ENCODE measurements at regions not wholly inside any gene's neighbourhood (a gene's known extent, or its start where the extent isn't known, plus 50 kb on each side); places are given as distances from the start of the nearest gene placed in this dataset.
"Not testable (repeated sequence)": the region's sequence is repeated elsewhere in the genome, so short reads cannot be mapped to it uniquely, and the experiment has no call there.

DNA sequence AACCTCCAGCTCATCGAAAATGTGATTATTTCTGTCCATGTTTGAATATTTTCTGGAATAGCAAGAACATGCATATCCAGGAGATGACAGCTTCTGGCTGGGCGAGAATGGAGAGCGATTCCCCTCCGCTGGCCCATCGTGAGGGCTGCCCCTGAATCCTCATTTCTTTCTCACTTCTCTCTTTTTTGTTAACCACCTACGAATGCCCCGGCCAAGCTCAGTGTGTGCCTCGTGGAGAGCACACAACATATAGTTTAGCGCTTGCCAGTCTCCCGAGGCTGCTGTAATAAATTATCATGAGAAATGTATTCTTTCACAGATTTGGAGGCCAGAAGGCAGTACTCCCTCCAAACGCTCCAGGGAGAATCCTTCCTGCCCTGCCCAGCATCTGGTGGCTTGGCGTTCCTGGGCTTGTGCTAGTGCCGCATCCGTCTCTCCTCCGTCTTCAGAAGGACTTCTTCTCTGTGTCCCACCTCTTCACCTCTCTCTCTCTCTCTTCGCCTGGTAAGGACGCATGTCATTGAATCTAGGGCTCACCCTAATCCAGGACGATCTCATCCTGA is 1306.0 kb downstream of the TBC1D22A start:
- Mint-ChIP-seq H3K4me3 (no peak overlapping the region), H3K27me3 (ENCODE audit: low read depth) (no peaks in the 10 kb centered on the region), H3K4me1 (peaks cover 5% of the 10 kb centered on the region), H3K27ac (ENCODE audit: unreplicated experiment) (no peak overlapping the region), H3K9me3 (no peaks in the 10 kb centered on the region), H3K36me3 (ENCODE audit: low read depth) (no peaks in the 10 kb centered on the region)
- TF ChIP-seq, protein P1, sequence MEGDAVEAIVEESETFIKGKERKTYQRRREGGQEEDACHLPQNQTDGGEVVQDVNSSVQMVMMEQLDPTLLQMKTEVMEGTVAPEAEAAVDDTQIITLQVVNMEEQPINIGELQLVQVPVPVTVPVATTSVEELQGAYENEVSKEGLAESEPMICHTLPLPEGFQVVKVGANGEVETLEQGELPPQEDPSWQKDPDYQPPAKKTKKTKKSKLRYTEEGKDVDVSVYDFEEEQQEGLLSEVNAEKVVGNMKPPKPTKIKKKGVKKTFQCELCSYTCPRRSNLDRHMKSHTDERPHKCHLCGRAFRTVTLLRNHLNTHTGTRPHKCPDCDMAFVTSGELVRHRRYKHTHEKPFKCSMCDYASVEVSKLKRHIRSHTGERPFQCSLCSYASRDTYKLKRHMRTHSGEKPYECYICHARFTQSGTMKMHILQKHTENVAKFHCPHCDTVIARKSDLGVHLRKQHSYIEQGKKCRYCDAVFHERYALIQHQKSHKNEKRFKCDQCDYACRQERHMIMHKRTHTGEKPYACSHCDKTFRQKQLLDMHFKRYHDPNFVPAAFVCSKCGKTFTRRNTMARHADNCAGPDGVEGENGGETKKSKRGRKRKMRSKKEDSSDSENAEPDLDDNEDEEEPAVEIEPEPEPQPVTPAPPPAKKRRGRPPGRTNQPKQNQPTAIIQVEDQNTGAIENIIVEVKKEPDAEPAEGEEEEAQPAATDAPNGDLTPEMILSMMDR (conservative IDR thresholded peaks at IDR 0.05) = no peak
- DNase-seq (ENCODE audit: low read depth, low spot score) = no peak

DNA sequence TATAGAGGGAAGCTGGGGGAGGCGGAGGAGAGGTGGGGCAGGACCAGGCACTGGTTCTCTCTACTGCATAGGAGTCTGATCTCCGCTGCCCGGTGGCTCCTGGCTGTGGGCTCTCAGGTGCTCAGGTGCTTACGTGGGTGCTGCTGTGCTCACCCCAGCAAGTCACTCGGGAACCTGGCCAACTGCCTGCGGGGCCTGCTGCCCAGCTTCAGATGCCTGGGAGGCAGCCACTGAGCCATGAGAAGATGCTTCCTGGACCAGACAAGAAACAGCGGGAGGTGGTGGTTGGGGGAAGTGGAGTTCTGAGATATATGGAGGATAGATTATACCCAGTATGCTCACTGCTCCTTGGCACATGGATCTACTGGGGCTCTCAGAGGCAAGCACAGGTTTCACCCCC is 1303.4 kb downstream of the TBC1D22A start:
- no peaks in the 10 kb centered on the region for H3K4me1 Mint-ChIP-seq
- H3K27ac Mint-ChIP-seq (ENCODE audit: unreplicated experiment) = no peak overlapping the region
- DNase-seq (ENCODE audit: low read depth, low spot score) = no peak
- H3K4me3 Mint-ChIP-seq = no peak overlapping the region
- TF ChIP-seq, protein P1 (conservative IDR thresholded peaks at IDR 0.05) = no peak
- H3K36me3 Mint-ChIP-seq (ENCODE audit: low read depth) = no peaks in the 10 kb centered on the region
- H3K27me3 Mint-ChIP-seq (ENCODE audit: low read depth) = peaks cover 13% of the 10 kb centered on the region
- no peaks in the 10 kb centered on the region for H3K9me3 Mint-ChIP-seq

DNA sequence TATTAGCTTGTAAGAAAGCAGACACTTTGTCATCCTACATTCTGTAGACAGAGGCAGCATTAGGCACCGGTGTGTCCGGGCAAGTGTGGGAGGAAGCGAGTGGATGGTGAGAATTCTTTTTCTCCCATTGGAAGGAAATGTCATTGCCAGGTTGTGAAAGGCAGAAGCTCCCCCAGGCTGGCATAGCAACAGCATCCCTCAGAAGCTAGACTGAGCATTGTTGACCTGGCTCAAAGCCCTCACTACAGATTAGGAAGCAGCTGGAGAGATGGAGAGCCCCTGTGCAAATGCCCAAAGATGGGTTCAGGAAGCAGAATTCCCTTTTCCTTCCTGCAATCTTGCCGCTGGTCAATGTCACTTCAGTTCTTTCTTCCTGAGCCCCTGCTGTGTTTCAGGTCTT is 1299.3 kb downstream of the TBC1D22A start:
- peaks cover 29% of the 10 kb centered on the region for H3K27me3 Mint-ChIP-seq (ENCODE audit: low read depth)
- H3K9me3 Mint-ChIP-seq = no peaks in the 10 kb centered on the region
- no peak overlapping the region for H3K27ac Mint-ChIP-seq (ENCODE audit: unreplicated experiment)
- no peaks in the 10 kb centered on the region for H3K36me3 Mint-ChIP-seq (ENCODE audit: low read depth)
- no peak for DNase-seq (ENCODE audit: low read depth, low spot score)
- TF ChIP-seq, protein P1 (conservative IDR thresholded peaks at IDR 0.05) = no peak
- H3K4me1 Mint-ChIP-seq = no peaks in the 10 kb centered on the region
- no peak overlapping the region for H3K4me3 Mint-ChIP-seq

DNA sequence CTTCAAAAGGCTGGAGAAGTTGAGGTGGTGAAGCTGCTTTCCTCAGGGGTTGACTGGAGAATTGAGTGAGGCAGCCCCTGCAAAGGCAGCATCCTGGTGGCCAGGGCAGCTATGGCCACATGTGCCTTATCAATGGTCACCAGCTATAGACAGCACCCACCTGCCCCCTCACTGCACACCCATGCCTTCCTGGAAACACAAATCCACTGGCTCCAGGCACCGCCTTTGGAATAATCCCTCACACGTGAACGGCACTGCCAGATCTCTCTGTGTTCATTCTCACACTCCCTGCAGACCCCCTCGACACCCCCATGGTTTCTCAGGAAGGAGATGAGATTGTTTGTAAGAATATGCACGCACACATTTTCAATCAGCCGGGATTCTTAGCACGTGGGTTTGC is 1297.8 kb downstream of the TBC1D22A start:
- H3K36me3 Mint-ChIP-seq (ENCODE audit: low read depth) = no peaks in the 10 kb centered on the region

DNA sequence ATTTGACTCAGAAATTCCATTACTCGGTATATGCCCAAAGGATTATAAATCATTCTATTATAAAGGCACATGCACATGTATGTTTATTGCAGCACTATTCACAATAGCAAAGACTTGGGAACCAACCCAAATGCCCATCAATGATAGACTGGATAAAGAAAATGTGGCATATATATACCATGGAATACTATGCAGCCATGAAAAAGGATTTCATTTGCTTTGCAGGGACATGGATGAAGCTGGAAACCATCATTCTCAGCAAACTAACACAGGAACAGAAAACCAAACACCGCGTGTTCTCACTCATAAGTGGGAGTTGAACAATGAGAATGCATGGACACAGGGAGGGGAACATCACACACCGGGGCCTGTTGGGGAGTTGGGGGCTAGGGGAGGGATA is 1297.1 kb downstream of the TBC1D22A start:
- not testable (repeated sequence) for H3K36me3 Mint-ChIP-seq (ENCODE audit: low read depth); H3K27ac Mint-ChIP-seq (ENCODE audit: unreplicated experiment); H3K9me3 Mint-ChIP-seq; H3K4me1 Mint-ChIP-seq; DNase-seq (ENCODE audit: low read depth, low spot score); H3K4me3 Mint-ChIP-seq
- peaks cover 32% of the 10 kb centered on the region for H3K27me3 Mint-ChIP-seq (ENCODE audit: low read depth)

More for the DNA sequence above, 1297.8 kb downstream of the TBC1D22A start:
- no peak overlapping the region for H3K27ac Mint-ChIP-seq (ENCODE audit: unreplicated experiment)
- H3K4me1 Mint-ChIP-seq = no peaks in the 10 kb centered on the region
- no peak for DNase-seq (ENCODE audit: low read depth, low spot score)
- TF ChIP-seq, protein P1 (conservative IDR thresholded peaks at IDR 0.05) = no peak
- H3K27me3 Mint-ChIP-seq (ENCODE audit: low read depth) = peaks cover 32% of the 10 kb centered on the region
- no peak overlapping the region for H3K4me3 Mint-ChIP-seq
- no peaks in the 10 kb centered on the region for H3K9me3 Mint-ChIP-seq

DNA sequence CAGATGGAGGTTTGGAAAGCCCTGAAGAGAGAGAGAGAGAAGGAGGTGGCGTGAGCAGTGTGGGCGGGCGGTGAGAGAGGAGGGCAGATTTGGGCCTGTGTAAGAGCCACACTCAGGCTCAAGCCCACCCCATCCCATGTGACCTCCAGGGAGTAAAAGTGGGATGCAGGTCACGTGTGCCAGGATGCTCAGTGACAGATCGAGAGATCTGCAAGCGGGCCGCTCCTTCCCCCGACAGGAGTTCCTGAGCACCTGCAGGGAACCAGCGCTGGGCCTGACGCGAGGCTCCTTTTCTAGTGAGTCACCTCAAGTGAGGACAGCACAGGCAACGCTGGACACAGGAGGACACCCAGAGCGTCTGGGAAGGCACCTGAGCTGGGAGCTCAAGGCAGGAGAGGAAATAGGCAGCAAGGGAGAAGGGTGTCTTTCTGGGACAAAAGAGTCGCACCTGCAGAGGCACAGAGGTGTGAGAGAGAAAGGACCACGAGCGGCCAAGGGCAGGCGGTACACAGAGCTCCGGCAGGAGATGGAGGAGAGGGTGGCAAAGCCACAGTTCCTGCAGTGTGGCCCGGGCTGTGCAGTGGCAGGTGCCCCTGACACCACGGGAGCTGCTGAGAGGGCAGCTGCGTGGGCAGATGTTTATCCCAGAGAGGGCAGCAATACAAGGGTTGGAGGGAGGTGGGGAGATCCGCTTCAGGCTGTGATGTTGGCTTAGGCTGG is 1294.8 kb downstream of the TBC1D22A start:
- TF ChIP-seq, protein P1 (conservative IDR thresholded peaks at IDR 0.05) = no peak
- Mint-ChIP-seq H3K4me3 (no peak overlapping the region), H3K9me3 (no peaks in the 10 kb centered on the region), H3K27ac (ENCODE audit: unreplicated experiment) (no peak overlapping the region), H3K4me1 (no peaks in the 10 kb centered on the region), H3K36me3 (ENCODE audit: low read depth) (no peaks in the 10 kb centered on the region), H3K27me3 (ENCODE audit: low read depth) (peaks cover 32% of the 10 kb centered on the region)
- DNase-seq (ENCODE audit: low read depth, low spot score) = no peak

Data from neural crest cell (in vitro differentiated cells).